D721Med (cell line): ENCODE measurements at regions not wholly inside any gene's neighbourhood (a gene's known extent, or its start where the extent isn't known, plus 50 kb on each side); places are given as distances from the start of the nearest gene placed in this dataset.

Experiments
- DNase-seq: peaks from one replicate; pipeline ENCODE4 v3.0.0; 2011; ENCODE audit warnings: low spot score; ENCODE audit not compliant: insufficient read length
- FAIRE-seq: peaks from 2 replicates; lab custom pipeline; 2011; peaks lifted over from hg19 to GRCh38; lab: Jason Lieb, UNC
- CTCF ChIP-seq: IDR thresholded peaks from 2 replicates; pipeline ENCODE4 v1.5.1; 2012; ENCODE audit warnings: mild to moderate bottlenecking, control low read depth; ENCODE audit not compliant: insufficient read depth; ENCODE audit errors: missing control alignments

DNA sequence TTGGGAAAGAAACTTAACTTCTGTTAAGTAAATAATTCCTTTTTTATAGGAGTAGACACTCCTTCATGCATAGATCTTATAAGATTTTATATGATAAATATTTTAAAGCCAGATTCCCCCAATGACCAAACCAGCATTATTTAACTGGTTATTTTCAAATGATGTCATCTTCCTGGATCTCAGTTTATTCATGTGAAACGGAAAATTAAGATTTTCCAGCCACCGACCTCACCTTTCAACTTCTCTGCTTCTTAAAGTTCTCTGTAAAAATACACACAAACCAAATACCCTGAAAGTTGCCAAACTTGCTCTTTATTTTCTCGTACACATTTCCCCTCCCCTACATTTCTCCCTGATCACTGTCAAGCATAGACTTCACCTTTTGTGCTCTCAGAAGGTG, 364.2 kb downstream of the GALC start:
- FAIRE-seq (no peak), DNase-seq (no peak)

GRCh38 chr14:87628129-87628528, 364.9 kb downstream of the GALC start:
- FAIRE-seq (no peak), DNase-seq (no peak)
- TF ChIP-seq CTCF = no peak

More for the DNA sequence above, 364.2 kb downstream of the GALC start:
- no peak for TF ChIP-seq CTCF

- DNase-seq (no peak), FAIRE-seq (no peak)
- TF ChIP-seq CTCF = no peak
These were observed 366.7 kb downstream of the GALC start for GRCh38 chr14:87626266-87626665.

- no peak for TF ChIP-seq CTCF
- DNase-seq = no peak
- no peak for FAIRE-seq
These were observed 369.4 kb downstream of the GALC start for GRCh38 chr14:87623616-87624015.

- TF ChIP-seq CTCF = no peak
- DNase-seq (no peak), FAIRE-seq (no peak)
These were observed 375.9 kb downstream of the GALC start for GRCh38 chr14:87617079-87617478.

DNA sequence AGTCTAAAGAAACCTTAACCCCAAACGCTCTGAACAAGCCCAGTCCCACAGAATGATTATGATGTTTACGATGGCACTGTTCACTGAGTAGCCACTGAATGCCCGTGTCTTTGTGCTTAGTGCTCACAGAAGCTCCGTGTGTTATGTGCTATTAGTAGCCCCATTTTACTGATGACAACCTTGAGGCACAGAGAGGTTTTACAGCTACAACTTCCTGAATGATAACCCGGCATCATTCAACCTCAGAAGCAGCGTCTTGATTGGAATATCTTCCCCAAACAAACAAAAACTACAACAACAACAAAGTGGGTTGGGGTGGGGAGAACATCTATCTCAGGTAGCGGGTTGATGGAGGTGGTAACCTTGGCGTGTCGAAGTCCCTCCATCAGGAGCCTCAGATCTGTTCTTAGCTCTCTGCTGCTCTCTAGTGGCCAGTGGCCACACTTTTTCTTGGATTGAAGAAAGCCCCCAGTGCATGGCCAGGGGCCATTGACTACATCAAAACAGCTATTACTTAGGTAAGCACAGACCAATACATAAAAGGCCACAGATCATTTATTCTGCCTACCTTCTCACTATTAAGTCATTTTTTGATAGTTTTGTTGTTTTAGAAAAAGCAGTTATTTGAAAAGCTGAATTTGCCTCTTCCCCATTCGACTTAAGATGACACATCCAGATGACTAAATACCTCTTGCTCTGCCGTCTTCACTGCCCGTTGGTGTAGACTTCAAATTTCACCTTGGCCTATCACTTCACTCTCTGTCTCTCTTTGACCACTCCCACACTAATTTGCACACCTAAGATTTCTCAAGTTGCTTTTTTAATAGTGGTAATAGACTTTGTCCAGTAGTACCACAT, 376.9 kb downstream of the GALC start:
- DNase-seq = peak; percentile 22
- peak; percentile 77 for TF ChIP-seq CTCF
- peak; percentile 61 for FAIRE-seq

DNA sequence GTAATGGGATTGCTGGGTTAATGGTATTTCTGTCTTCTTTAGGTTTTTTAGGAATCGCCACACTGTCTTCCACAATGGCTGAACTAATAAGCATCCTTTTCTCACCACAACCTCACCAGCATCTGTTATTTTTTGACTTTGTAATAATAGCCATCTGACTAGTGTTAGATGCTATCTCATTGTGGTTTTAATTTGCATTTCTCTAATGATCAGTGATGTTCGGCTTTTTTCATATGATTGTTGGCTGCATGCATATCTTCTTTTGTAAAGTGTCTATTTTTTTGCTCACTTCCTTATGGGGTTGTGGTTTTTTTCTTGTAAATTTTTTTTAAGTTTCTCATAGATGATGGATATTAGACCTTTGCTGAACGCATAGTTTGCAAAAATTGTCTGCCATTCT, 377.9 kb downstream of the GALC start:
- no peak for DNase-seq
- no peak for TF ChIP-seq CTCF
- FAIRE-seq = no peak
